Heart left ventricle (tissue), 16 donors: ENCODE measurements at regions not wholly inside any gene's neighbourhood (a gene's known extent, or its start where the extent isn't known, plus 50 kb on each side); places are given as distances from the start of the nearest gene placed in this dataset.
A peak's percentile ranks its signal among the peaks of the same experiment; 100 is the strongest.

Experiments
- ATAC-seq, 4 donors: fragments of 200-7000 bp; cut with Tn5 transposase; one replicate each; pipeline ENCODE4 v1.9.1; 2020 to 2022; ENCODE audit warnings: moderate library complexity in 4 of 4, mild to moderate bottlenecking in 3 of 4, moderate number of reproducible peaks in 1 of 4
- DNase-seq, 5 donors: peaks; one replicate each; pipeline ENCODE4 v3.0.0-alpha.2; 2020
- H3K27ac ChIP-seq, 12 donors: fragments of 200-600 bp; sonication (generic) in 4 of 12; one replicate each; pipeline versions ENCODE4 v1.5.0 to v1.8.0; 2016 to 2022; ENCODE audit warnings: mild to moderate bottlenecking in 2 of 12
- H3K27me3 ChIP-seq, 9 donors: fragments of 200-600 bp; sonication (generic) in 2 of 9; one replicate each; pipeline versions ENCODE4 v1.5.1 to v1.8.0; 2016 to 2022; ENCODE audit warnings: mild to moderate bottlenecking in 3 of 9
- H3K36me3 ChIP-seq, 9 donors: fragments of 200-600 bp; sonication (generic) in 2 of 9; one replicate each; pipeline versions ENCODE4 v1.5.0 to v1.8.0; 2018 to 2022; ENCODE audit warnings: mild to moderate bottlenecking in 2 of 9
- H3K4me1 ChIP-seq, 12 donors: fragments of 200-600 bp; sonication (generic) in 4 of 12; one replicate each; pipeline versions ENCODE4 v1.5.0 to v1.8.0; 2016 to 2022; ENCODE audit warnings: mild to moderate bottlenecking in 3 of 12
- H3K4me3 ChIP-seq, 12 donors: fragments of 200-600 bp; sonication (generic) in 4 of 12; one replicate each; pipeline versions ENCODE4 v1.5.0 to v1.8.0; 2017 to 2022; ENCODE audit warnings: mild to moderate bottlenecking in 9 of 12, moderate library complexity in 4 of 12
- H3K9me3 ChIP-seq, 12 donors: fragments of 200-600 bp; sonication (generic) in 4 of 12; one replicate each; pipeline versions ENCODE4 v1.5.0 to v1.8.0; 2016 to 2022; ENCODE audit warnings: mild to moderate bottlenecking in 1 of 12
- POLR2A ChIP-seq, 2 donors: fragments of 450-650 bp; IDR thresholded peaks; one replicate each; pipeline ENCODE4 v1.6.1; 2017; ENCODE audit warnings: antibody characterized with exemption in 2 of 2, mild to moderate bottlenecking in 2 of 2, moderate library complexity in 2 of 2
- WGBS, 4 donors: extraction: QIAGEN DNeasy Blood & Tissue Kit in 2 of 4; methylation state at CpG; one replicate each; pipeline versions ENCODE4 v1.1.5 to v1.1.7; 2013 to 2018; 5-methylcytosine and 5-hydroxymethylcytosine counted together
- intact Hi-C, 10 donors: fragments of 100-400 bp; cut with DNase I; formaldehyde crosslinking; loops; one replicate each; pipeline versions ENCODE4 v1.11.1 to v1.14.2; 2022
- TF ChIP-seq, protein P1 (sequence below), 12 donors: fragments of 200-600 bp; sonication (generic) in 4 of 12; IDR thresholded peaks; one replicate each; pipeline versions ENCODE4 v1.5.0 to v1.8.0; 2018 to 2022; ENCODE audit warnings: antibody characterized with exemption in 12 of 12, mild to moderate bottlenecking in 5 of 12
- donor health status: ischemic (EF 13 %, LVEDD 7.1; RV severe dilation, severe dysfunction).
- donor health status: healthy with polysubstance abuse.
- donor health status: DM: no; HTN: yes; CAD: no.
- donor health status: DM: no; HTN: no; CAD: no.
- donor health status: ischemic (EF 25% LVEDD 6.9; RV normal size, moderate dysfunction).
- donor health status: ischemic (EF 25% LVEDD 5.7; RV mildly dilated, moderate dysfunction).
- donor health status: healthy.
- donor health status: DM: yes; HTN: yes; CAD: no.
- donor health status: ischemic (EF 35%, LVEDD 5.7; RV mildly dilated, moderate dysfunction).
- donor health status: nonischemic (EF 11% LVEDD 7.7; RV severe dilation, severe dysfunction).
- donor health status: DM: yes; HTN: yes; CAD: no.
- donor health status: PGD.
- donor health status: ischemic (EF 29% LVEDD 5.4; RV normal size, mild dysfunction).
- donor health status: nonischemic (EF 23%, LVEDD 6.1; RV moderate dilation, normal function).

DNA sequence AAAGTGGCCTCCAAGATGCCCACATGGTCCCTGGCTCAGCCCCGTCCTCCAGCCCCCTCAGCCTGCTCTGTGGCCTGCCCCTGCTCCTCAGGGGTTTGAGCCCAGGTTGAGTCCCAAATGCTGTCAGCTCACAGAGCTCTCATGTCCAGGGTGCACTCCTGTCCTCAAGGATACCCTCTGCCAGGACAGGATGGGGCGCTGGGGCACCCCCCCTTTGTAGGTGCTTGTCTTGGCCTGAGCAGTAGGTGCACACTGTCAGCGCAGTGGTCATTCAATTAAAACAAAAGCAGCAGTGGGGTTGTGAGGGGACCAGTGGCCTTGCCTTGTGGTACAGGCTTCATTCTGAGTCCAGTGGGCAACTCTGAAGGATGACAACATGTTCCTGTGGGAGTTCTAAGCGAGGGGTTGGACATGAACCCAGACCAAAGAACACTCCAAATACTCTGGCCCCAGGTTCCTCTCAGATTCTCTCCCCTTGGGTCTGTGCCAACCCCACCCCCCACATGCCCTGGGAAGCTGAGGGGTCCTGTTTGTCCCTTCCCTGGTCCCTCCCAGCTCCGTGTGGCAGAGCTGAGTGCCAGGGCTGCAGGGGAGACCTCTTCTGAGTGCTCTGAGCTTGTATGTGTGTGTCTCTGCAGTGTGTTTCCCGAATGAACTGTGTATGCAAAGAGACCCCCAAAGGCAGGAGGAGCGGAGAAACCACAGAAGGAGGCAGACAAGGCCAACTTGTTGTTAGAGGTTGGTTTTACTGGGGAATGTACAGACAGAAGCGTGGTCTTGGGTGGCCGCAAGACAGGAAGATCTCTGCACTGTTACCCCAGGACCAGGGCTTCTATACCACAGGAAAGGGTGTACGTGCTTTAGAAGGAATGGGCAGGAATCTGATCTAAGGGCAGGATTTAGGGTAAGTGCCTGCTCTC lies 155.6 kb upstream of the HS6ST1 start:
- no peak overlapping the region for H3K27ac ChIP-seq
- peaks cover 0 to 18% (median 10%) of the 10 kb centered on the region in 12 donors for H3K4me1 ChIP-seq
- ATAC-seq (peak in 1 of 4 donors; percentile 9), DNase-seq (no peak)
- intact Hi-C loops: no loop called here
- TF ChIP-seq, protein P1, sequence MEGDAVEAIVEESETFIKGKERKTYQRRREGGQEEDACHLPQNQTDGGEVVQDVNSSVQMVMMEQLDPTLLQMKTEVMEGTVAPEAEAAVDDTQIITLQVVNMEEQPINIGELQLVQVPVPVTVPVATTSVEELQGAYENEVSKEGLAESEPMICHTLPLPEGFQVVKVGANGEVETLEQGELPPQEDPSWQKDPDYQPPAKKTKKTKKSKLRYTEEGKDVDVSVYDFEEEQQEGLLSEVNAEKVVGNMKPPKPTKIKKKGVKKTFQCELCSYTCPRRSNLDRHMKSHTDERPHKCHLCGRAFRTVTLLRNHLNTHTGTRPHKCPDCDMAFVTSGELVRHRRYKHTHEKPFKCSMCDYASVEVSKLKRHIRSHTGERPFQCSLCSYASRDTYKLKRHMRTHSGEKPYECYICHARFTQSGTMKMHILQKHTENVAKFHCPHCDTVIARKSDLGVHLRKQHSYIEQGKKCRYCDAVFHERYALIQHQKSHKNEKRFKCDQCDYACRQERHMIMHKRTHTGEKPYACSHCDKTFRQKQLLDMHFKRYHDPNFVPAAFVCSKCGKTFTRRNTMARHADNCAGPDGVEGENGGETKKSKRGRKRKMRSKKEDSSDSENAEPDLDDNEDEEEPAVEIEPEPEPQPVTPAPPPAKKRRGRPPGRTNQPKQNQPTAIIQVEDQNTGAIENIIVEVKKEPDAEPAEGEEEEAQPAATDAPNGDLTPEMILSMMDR (IDR thresholded peaks at IDR 0.05): no peak
- 82 to 87% (median 85%) methylated on average over 8 to 10 of the region's 10 CpGs for WGBS, 4 donors
- peaks cover 0 to 14% (median 10%) of the 10 kb centered on the region in 12 donors for H3K9me3 ChIP-seq
- peaks cover 0 to 7% (median 0%) of the 10 kb centered on the region in 9 donors for H3K27me3 ChIP-seq
- H3K36me3 ChIP-seq: no peaks in the 10 kb centered on the region
- no peak overlapping the region for H3K4me3 ChIP-seq

DNA sequence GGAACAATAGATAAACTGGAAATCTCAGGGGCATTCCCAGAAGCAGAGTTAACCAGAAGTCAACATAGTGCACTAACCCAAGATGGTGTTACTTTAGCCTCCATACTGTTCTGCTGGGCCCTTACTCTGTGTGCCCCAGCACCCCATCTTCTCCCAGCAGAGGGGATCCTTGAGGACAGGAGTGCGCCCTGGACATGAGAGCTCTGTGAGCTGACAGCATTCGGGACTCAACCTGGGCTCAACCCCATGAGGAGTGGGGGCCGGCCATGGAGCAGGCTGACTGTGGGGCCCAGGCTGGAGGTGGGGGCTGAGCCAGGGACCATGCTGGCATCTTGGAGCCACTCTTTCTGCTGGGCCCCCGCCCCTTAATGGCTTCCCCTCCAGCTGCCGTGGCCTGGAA lies 156.3 kb upstream of the HS6ST1 start:
- DNase-seq (no peak), ATAC-seq (no peak)
- Histone ChIP-seq H3K9me3 (peaks cover 0 to 8% (median 3%) of the 10 kb centered on the region in 12 donors), H3K4me1 (peaks cover 0 to 18% (median 10%) of the 10 kb centered on the region in 12 donors), H3K4me3 (no peak overlapping the region), H3K27ac (no peak overlapping the region), H3K27me3 (peaks cover 0 to 7% (median 0%) of the 10 kb centered on the region in 9 donors), H3K36me3 (no peaks in the 10 kb centered on the region)
- 90 to 97% (median 94%) methylated on average over 3 to 5 of the region's 5 CpGs for WGBS, 4 donors
- TF ChIP-seq POLR2A (IDR thresholded peaks at IDR 0.05): no peak
- TF ChIP-seq, protein P1 (IDR thresholded peaks at IDR 0.05): no peak
- intact Hi-C loops: no loop called here

DNA sequence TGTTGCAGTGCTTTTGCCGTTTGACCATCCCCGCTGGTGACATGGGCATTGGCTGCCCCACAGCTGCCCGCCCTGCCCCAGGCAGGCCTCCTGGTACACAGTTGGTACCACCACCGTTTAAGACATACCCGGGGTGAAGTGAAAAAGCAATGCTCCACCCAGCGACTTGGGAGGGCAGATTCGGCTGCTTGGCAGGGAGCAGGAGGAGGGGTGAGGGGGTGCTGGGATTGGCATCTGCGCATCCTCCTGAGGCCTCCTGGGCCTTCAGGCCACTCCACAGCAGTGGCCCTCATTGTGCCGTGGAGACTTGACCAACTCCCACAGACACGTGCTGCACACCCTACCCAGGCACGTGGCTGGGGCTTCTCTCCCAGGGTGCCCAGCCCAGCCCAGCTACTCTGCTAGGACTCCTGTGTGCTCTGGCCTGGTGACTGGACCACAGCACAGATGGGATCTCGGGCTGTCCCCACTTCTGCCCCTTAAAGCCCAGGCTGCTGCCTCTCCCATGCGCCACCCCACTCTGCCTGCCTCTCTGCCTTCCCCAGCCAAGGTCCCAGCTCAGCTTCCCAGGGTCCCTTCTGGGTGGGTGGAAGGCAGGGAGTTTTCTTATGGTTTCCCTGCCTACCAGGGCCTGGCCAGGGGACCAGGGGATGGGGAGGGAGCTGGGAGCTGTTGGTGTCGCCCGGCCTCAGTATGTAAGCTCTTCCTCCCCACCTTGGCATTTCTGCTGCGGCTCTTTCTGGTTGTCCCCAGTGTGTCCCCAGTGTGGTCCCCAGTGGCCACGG lies 157.0 kb upstream of the HS6ST1 start:
- Histone ChIP-seq H3K4me3 (no peak overlapping the region), H3K36me3 (no peaks in the 10 kb centered on the region), H3K4me1 (peaks cover 0 to 18% (median 10%) of the 10 kb centered on the region in 12 donors), H3K9me3 (peaks cover 0 to 1% (median 0%) of the 10 kb centered on the region in 12 donors), H3K27me3 (peaks cover 0 to 7% (median 0%) of the 10 kb centered on the region in 9 donors), H3K27ac (no peak overlapping the region)
- no peak for TF ChIP-seq POLR2A (IDR thresholded peaks at IDR 0.05)
- TF ChIP-seq, protein P1 (IDR thresholded peaks at IDR 0.05): no peak
- no peak for DNase-seq
- WGBS, 4 donors: 88 to 93% (median 91%) methylated on average over 9 to 17 of the region's 17 CpGs
- no peak for ATAC-seq
- intact Hi-C loops: no loop called here
